Peyer's patch (tissue), 4 donors: ENCODE measurements at regions not wholly inside any gene's neighbourhood (a gene's known extent, or its start where the extent isn't known, plus 50 kb on each side); places are given as distances from the start of the nearest gene placed in this dataset.

Experiments
- CTCF ChIP-seq, 6 experiments: fragments of 450-650 bp in 4 of 6; fragments of 200-600 bp in 2 of 6; sonication (generic) in 1 of 6; IDR thresholded peaks; one replicate each; pipeline ENCODE4 v1.5.1; 2017 to 2019; ENCODE audit warnings: antibody characterized with exemption in 6 of 6, mild to moderate bottlenecking in 3 of 6, moderate library complexity in 1 of 6
- POLR2A ChIP-seq, 2 donors: fragments of 450-650 bp; IDR thresholded peaks; one replicate each; pipeline ENCODE4 v1.5.1; 2017; ENCODE audit warnings: antibody characterized with exemption in 2 of 2, mild to moderate bottlenecking in 2 of 2, moderate library complexity in 2 of 2

- TF ChIP-seq CTCF (IDR thresholded peaks at IDR 0.05) (no peak), POLR2A (IDR thresholded peaks at IDR 0.05) (no peak)
Measured at GRCh38 chr12:73186272-73186671, 914.1 kb downstream of the TRHDE start.
